H9 (cell line): ENCODE measurements at regions not wholly inside any gene's neighbourhood (a gene's known extent, or its start where the extent isn't known, plus 50 kb on each side); places are given as distances from the start of the nearest gene placed in this dataset.

Experiments used
- DNase-seq: peaks from one replicate; pipeline ENCODE4 v3.0.0-alpha.2; 2017
- H2AFZ ChIP-seq: one replicate; pipeline ENCODE4 v1.6.1; 2013; ENCODE audit warnings: mild to moderate bottlenecking, low read length, control low read depth, moderate library complexity
- H2AK5ac ChIP-seq: 2 replicates; pipeline ENCODE4 v1.6.1; 2013; ENCODE audit warnings: low read length, control low read depth, mixed read lengths; ENCODE audit not compliant: insufficient read length
- H2BK120ac ChIP-seq: one replicate; pipeline ENCODE4 v1.6.1; 2013; ENCODE audit warnings: low read depth, mild to moderate bottlenecking, low read length, control low read depth, inconsistent platforms; ENCODE audit not compliant: poor library complexity, severe bottlenecking
- H2BK12ac ChIP-seq: 2 replicates; pipeline ENCODE4 v1.6.1; 2013; ENCODE audit warnings: low read length, control low read depth, mixed read lengths, low read depth; ENCODE audit not compliant: insufficient read length
- H2BK15ac ChIP-seq: 2 replicates; pipeline ENCODE4 v1.6.1; 2013; ENCODE audit warnings: low read depth, low read length, control low read depth
- H2BK20ac ChIP-seq: one replicate; pipeline ENCODE4 v1.6.1; 2013; ENCODE audit warnings: low read depth, mild to moderate bottlenecking, low read length, control low read depth, inconsistent platforms; ENCODE audit not compliant: poor library complexity, severe bottlenecking
- H2BK5ac ChIP-seq: 2 replicates; pipeline ENCODE4 v1.6.1; 2013; ENCODE audit warnings: low read length, control low read depth, mixed read lengths; ENCODE audit not compliant: insufficient read length
- H3K14ac ChIP-seq: 2 replicates; pipeline ENCODE4 v1.6.1; 2013; ENCODE audit warnings: low read length, control low read depth; ENCODE audit not compliant: insufficient read depth
- H3K18ac ChIP-seq: 2 replicates; pipeline ENCODE4 v1.6.1; 2013; ENCODE audit warnings: low read depth, mild to moderate bottlenecking, mixed read lengths, low read length, control low read depth; ENCODE audit not compliant: insufficient read length
- H3K23ac ChIP-seq: 2 replicates; pipeline ENCODE4 v1.6.1; 2013; ENCODE audit warnings: low read length, control low read depth, mixed read lengths, low read depth; ENCODE audit not compliant: insufficient read length
- H3K23me2 ChIP-seq: 2 replicates; pipeline ENCODE4 v1.6.1; 2013; ENCODE audit warnings: low read depth, mild to moderate bottlenecking, mixed read lengths, low read length, control low read depth; ENCODE audit not compliant: insufficient read length, poor library complexity, severe bottlenecking
- H3K27ac ChIP-seq: 2 replicates; pipeline ENCODE4 v1.5.1; 2013; ENCODE audit warnings: low read length, control low read depth, mixed read lengths, low read depth; ENCODE audit not compliant: insufficient read length
- H3K27me3 ChIP-seq: 2 replicates; pipeline ENCODE4 v1.6.1; 2013; ENCODE audit warnings: low read length, control low read depth, inconsistent platforms; ENCODE audit not compliant: insufficient read depth
- H3K4ac ChIP-seq: 2 replicates; pipeline ENCODE4 v1.6.1; 2013; ENCODE audit warnings: low read depth, mild to moderate bottlenecking, control low read depth, inconsistent platforms, low read length, moderate library complexity
- H3K4me1 ChIP-seq: 2 replicates; pipeline ENCODE4 v1.6.1; 2013; ENCODE audit warnings: low read length, control low read depth, inconsistent platforms; ENCODE audit not compliant: insufficient read depth
- H3K4me2 ChIP-seq: 2 replicates; pipeline ENCODE4 v1.6.1; 2013; ENCODE audit warnings: low read length, control low read depth, mixed read lengths; ENCODE audit not compliant: insufficient read length, insufficient read depth
- H3K56ac ChIP-seq: 2 replicates; pipeline ENCODE4 v1.6.1; 2013; ENCODE audit warnings: low read depth, mild to moderate bottlenecking, mixed read lengths, low read length, control low read depth; ENCODE audit not compliant: insufficient read length
- H3K79me1 ChIP-seq: 2 replicates; pipeline ENCODE4 v1.6.1; 2013; ENCODE audit warnings: low read depth, mild to moderate bottlenecking, moderate library complexity, low read length, control low read depth, inconsistent platforms; ENCODE audit not compliant: insufficient read depth, poor library complexity, severe bottlenecking
- H3K79me2 ChIP-seq: 2 replicates; pipeline ENCODE4 v1.6.1; 2013; ENCODE audit warnings: low read length, control low read depth, inconsistent platforms; ENCODE audit not compliant: insufficient read depth
- H3K9ac ChIP-seq: 2 replicates; pipeline ENCODE4 v1.6.1; 2013; ENCODE audit warnings: low read length, control low read depth, mixed read lengths; ENCODE audit not compliant: insufficient read length; ENCODE audit errors: extremely low read depth
- H3K9me3 ChIP-seq: one replicate; pipeline ENCODE4 v1.6.1; 2013; ENCODE audit warnings: low read depth, low read length, inconsistent platforms; ENCODE audit not compliant: control insufficient read depth
- H3T11ph ChIP-seq: one replicate; pipeline ENCODE4 v1.6.1; 2013; ENCODE audit warnings: mild to moderate bottlenecking, low read length, control low read depth, inconsistent platforms
- H4K20me1 ChIP-seq: one replicate; pipeline ENCODE4 v1.6.1; 2013; ENCODE audit not compliant: control insufficient read depth, insufficient read length, insufficient read depth
- H4K5ac ChIP-seq: 2 replicates; pipeline ENCODE4 v1.6.1; 2013; ENCODE audit warnings: low read depth, mild to moderate bottlenecking, mixed read lengths, low read length, control low read depth; ENCODE audit not compliant: insufficient read length
- H4K8ac ChIP-seq: replicated peaks from 2 replicates; pipeline ENCODE4 v1.6.1; 2013; ENCODE audit warnings: low read length, control low read depth, mixed read lengths, low read depth; ENCODE audit not compliant: insufficient read length
- H4K91ac ChIP-seq: 2 replicates; pipeline ENCODE4 v1.6.1; 2013; ENCODE audit warnings: low read depth, mild to moderate bottlenecking, moderate library complexity, mixed read lengths, low read length, control low read depth; ENCODE audit not compliant: insufficient read length
- H3K27ac Mint-ChIP-seq, 3 experiments: 2 replicates in 2 of 3; 3 replicates in 1 of 3; pipeline ENCODE4 v1.8.0; 2020 to 2021; ENCODE audit warnings: mixed read lengths in 3 of 3, mild to moderate bottlenecking in 1 of 3, moderate library complexity in 1 of 3
- H3K27me3 Mint-ChIP-seq: 2 replicates; pipeline ENCODE4 v1.8.0; 2021; ENCODE audit warnings: low read depth, mild to moderate bottlenecking, moderate library complexity, mixed read lengths
- H3K36me3 Mint-ChIP-seq, 3 experiments: 2 replicates in 2 of 3; 3 replicates in 1 of 3; pipeline ENCODE4 v1.8.0; 2020 to 2021; ENCODE audit warnings: low read depth in 3 of 3, mixed read lengths in 3 of 3; ENCODE audit not compliant: insufficient read depth in 1 of 3
- H3K4me1 Mint-ChIP-seq, 2 experiments: 2 replicates each; pipeline ENCODE4 v1.8.0; 2020; ENCODE audit warnings: mixed read lengths in 2 of 2
- H3K4me3 Mint-ChIP-seq, 2 experiments: 2 replicates in 1 of 2; 3 replicates in 1 of 2; pipeline ENCODE4 v1.8.0; 2020 to 2021; ENCODE audit warnings: mild to moderate bottlenecking in 2 of 2, mixed read lengths in 2 of 2, moderate library complexity in 1 of 2
- H3K9me3 Mint-ChIP-seq, 2 experiments: 2 replicates in 1 of 2; 3 replicates in 1 of 2; pipeline ENCODE4 v1.8.0; 2020; ENCODE audit warnings: mild to moderate bottlenecking in 2 of 2, mixed read lengths in 2 of 2, moderate library complexity in 1 of 2
- WGBS: extraction: QIAGEN DNeasy Blood & Tissue Kit; methylation state at CpG from one replicate; pipeline ENCODE4 v1.1.7; 2013; ENCODE audit warnings: missing lambda C conversion rate, low lambda C conversion rate, mixed read lengths; ENCODE audit not compliant: insufficient read length; ENCODE audit errors: extremely low coverage; 5-methylcytosine and 5-hydroxymethylcytosine counted together
- TF ChIP-seq, protein P1 (sequence below): fragments of 200-600 bp; sonication (generic); conservative IDR thresholded peaks from 3 replicates; pipeline ENCODE4 v1.8.0; 2021; ENCODE audit warnings: antibody characterized with exemption, mild to moderate bottlenecking

DNA sequence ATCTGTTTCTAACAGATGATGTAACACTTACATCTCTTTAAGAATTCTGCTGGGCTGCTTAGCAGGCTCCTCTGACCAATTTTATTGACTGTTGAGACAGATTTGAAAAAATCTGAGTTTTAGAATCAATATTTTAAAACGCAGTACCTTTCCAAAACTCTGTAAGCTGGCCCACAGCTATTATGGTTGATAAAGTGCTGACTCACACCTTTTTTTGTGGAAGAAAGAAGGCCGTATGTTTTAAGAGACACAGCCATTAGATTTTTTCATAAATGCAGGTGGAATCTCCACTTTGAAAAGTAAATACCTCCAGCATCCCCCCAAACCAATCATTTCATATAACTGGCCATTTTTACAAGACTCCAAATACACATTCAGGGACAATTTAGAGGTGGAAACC lies 82.2 kb downstream of the TBXT start:
- no peak overlapping the region for H3K4ac ChIP-seq
- H3K4me1 ChIP-seq = no peaks in the 10 kb centered on the region
- H2BK15ac ChIP-seq = no peak overlapping the region
- H2AFZ ChIP-seq = no peak overlapping the region
- H3K4me2 ChIP-seq = no peak overlapping the region
- no peak overlapping the region for H2BK120ac ChIP-seq
- no peak overlapping the region for H2AK5ac ChIP-seq
- no peak overlapping the region for H2BK20ac ChIP-seq
- no peak overlapping the region for H3T11ph ChIP-seq
- Mint-ChIP-seq H3K27ac (no peak overlapping the region), H3K9me3 (peaks cover 3 to 4% of the 10 kb centered on the region in 2 experiments; a peak in 3 of 5 replicates), H3K4me1 (no peaks in the 10 kb centered on the region; a peak in 1 of 4 replicates), H3K36me3 (no peaks in the 10 kb centered on the region), H3K27me3 (peaks cover 5% of the 10 kb centered on the region), H3K4me3 (no peak overlapping the region)
- no peaks in the 10 kb centered on the region for H3K79me2 ChIP-seq
- no peak overlapping the region for H4K5ac ChIP-seq
- no peaks in the 10 kb centered on the region for H3K27me3 ChIP-seq
- no peaks in the 10 kb centered on the region for H3K79me1 ChIP-seq
- no peak overlapping the region for H2BK12ac ChIP-seq
- H3K23ac ChIP-seq = no peak overlapping the region
- no peak overlapping the region for H4K91ac ChIP-seq
- H3K23me2 ChIP-seq = no peaks in the 10 kb centered on the region
- no peak overlapping the region for H3K56ac ChIP-seq
- whole genome bisulfite sequencing = no CpG with 5 or more reads among the region's 2 CpGs
- no peaks in the 10 kb centered on the region for H3K9me3 ChIP-seq
- H3K18ac ChIP-seq = no peak overlapping the region
- DNase-seq = no peak
- H3K9ac ChIP-seq = no peak overlapping the region
- H4K20me1 ChIP-seq = no peaks in the 10 kb centered on the region
- TF ChIP-seq, protein P1, sequence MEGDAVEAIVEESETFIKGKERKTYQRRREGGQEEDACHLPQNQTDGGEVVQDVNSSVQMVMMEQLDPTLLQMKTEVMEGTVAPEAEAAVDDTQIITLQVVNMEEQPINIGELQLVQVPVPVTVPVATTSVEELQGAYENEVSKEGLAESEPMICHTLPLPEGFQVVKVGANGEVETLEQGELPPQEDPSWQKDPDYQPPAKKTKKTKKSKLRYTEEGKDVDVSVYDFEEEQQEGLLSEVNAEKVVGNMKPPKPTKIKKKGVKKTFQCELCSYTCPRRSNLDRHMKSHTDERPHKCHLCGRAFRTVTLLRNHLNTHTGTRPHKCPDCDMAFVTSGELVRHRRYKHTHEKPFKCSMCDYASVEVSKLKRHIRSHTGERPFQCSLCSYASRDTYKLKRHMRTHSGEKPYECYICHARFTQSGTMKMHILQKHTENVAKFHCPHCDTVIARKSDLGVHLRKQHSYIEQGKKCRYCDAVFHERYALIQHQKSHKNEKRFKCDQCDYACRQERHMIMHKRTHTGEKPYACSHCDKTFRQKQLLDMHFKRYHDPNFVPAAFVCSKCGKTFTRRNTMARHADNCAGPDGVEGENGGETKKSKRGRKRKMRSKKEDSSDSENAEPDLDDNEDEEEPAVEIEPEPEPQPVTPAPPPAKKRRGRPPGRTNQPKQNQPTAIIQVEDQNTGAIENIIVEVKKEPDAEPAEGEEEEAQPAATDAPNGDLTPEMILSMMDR = no peak
- H4K8ac ChIP-seq = no peak overlapping the region
- no peak overlapping the region for H3K14ac ChIP-seq
- H2BK5ac ChIP-seq = no peak overlapping the region
- no peak overlapping the region for H3K27ac ChIP-seq
